Stomach (tissue), 4 donors: ENCODE measurements at regions not wholly inside any gene's neighbourhood (a gene's known extent, or its start where the extent isn't known, plus 50 kb on each side); places are given as distances from the start of the nearest gene placed in this dataset.

ENCODE experiments used
- EP300 ChIP-seq: sonication (generic); formaldehyde crosslinking; IDR thresholded peaks from one replicate; pipeline ENCODE4 v1.6.1; 2017; ENCODE audit warnings: antibody characterized with exemption
- POLR2A ChIP-seq, 4 donors: fragments of 450-650 bp; IDR thresholded peaks; one replicate each; pipeline ENCODE4 v1.6.1; 2016; ENCODE audit warnings: antibody characterized with exemption in 4 of 4, control low read depth in 2 of 4, mild to moderate bottlenecking in 1 of 4, moderate library complexity in 1 of 4
- TF ChIP-seq, protein P1 (sequence below), 7 experiments: fragments of 450-650 bp in 4 of 7; fragments of 200-600 bp in 3 of 7; sonication (generic) in 3 of 7; IDR thresholded peaks; one replicate each; pipeline ENCODE4 v1.5.1; 2016 to 2019; ENCODE audit warnings: antibody characterized with exemption in 7 of 7, control low read depth in 2 of 7, mild to moderate bottlenecking in 1 of 7

DNA sequence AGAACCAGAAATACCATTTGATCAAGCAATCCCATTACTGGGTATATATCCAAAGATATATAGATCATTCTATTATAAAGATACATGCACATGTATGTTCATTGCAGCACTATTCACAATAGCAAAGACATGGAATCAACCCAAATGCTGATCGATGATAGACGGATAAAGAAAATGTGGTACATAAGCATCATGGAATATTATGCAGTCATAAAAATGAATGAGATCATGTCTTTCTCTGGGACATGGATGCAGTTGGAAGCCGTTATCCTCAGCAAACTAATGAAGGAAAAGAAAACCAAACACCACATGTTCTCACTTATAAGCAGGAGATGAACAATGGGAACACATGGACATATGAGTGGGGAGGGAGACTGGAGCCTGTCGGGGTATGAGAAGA is 1540.9 kb upstream of the MIR17HG start:
- TF ChIP-seq, protein P1, sequence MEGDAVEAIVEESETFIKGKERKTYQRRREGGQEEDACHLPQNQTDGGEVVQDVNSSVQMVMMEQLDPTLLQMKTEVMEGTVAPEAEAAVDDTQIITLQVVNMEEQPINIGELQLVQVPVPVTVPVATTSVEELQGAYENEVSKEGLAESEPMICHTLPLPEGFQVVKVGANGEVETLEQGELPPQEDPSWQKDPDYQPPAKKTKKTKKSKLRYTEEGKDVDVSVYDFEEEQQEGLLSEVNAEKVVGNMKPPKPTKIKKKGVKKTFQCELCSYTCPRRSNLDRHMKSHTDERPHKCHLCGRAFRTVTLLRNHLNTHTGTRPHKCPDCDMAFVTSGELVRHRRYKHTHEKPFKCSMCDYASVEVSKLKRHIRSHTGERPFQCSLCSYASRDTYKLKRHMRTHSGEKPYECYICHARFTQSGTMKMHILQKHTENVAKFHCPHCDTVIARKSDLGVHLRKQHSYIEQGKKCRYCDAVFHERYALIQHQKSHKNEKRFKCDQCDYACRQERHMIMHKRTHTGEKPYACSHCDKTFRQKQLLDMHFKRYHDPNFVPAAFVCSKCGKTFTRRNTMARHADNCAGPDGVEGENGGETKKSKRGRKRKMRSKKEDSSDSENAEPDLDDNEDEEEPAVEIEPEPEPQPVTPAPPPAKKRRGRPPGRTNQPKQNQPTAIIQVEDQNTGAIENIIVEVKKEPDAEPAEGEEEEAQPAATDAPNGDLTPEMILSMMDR (IDR thresholded peaks at IDR 0.05) = no peak
- no peak for TF ChIP-seq EP300
- no peak for TF ChIP-seq POLR2A (IDR thresholded peaks at IDR 0.05)
